GM12892 (cell line): ENCODE measurements at regions not wholly inside any gene's neighbourhood (a gene's known extent, or its start where the extent isn't known, plus 50 kb on each side); places are given as distances from the start of the nearest gene placed in this dataset.
"Not testable (repeated sequence)": the region's sequence is repeated elsewhere in the genome, so short reads cannot be mapped to it uniquely, and the experiment has no call there.

Experiments
- POLR2A ChIP-seq: IDR thresholded peaks from 2 replicates; pipeline ENCODE4 v1.6.1; 2011; ENCODE audit warnings: low read depth, low read length, control low read depth
- POLR2AphosphoS5 ChIP-seq: IDR thresholded peaks from 2 replicates; pipeline ENCODE4 v1.6.1; 2011; ENCODE audit warnings: low read depth, low read length, control low read depth
- TAF1 ChIP-seq: IDR thresholded peaks from 2 replicates; pipeline ENCODE4 v1.6.1; 2011; ENCODE audit warnings: low read depth, mild to moderate bottlenecking, control low read depth, low read length, borderline replicate concordance

DNA sequence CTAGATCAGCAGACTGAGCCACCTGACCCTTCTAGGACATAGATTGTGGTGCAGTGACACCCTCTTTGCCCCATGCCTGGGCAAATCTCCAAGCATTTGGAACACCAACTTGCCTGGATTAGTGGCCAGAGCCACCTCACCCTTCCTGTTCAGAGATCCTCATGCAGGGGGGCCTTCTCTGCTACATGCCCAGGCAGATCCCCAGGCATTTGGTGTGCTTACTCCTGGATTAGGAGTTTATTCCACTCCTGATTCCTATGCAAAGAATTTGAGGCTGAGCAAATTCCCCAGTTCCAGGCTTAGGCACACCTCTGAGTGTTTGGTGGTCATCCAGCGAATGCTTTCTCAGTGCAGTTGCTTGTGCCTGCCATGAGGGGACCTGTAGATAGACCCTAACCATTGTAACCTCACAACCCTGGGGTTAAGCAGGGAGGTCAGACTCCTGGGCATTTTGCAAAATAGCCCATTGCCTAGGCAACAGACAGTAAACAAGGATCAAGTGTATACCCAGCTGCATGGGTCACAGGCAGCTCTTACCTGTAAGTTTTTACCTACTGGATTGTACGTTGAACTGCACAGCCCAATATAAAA is 483.2 kb downstream of the TGIF2LX start:
- TF ChIP-seq POLR2A, TAF1, POLR2AphosphoS5: not testable (repeated sequence)
